DMS114 treated with DMSO at 0.1 percent for 48 hours (cell line): ENCODE measurements at regions not wholly inside any gene's neighbourhood (a gene's known extent, or its start where the extent isn't known, plus 50 kb on each side); places are given as distances from the start of the nearest gene placed in this dataset.
"Not testable (repeated sequence)": the region's sequence is repeated elsewhere in the genome, so short reads cannot be mapped to it uniquely, and the experiment has no call there.

ENCODE experiments used
- DNase-seq: peaks from one replicate; lab custom pipeline; 2025; ENCODE audit not compliant: unreplicated experiment; lab: John Stamatoyannopoulos, UW

- no peak for DNase-seq
These were observed 303.0 kb upstream of the KLF4 start for GRCh38 chr9:107792596-107792995.

- no peak for DNase-seq
These were observed 302.4 kb upstream of the KLF4 start for GRCh38 chr9:107792006-107792405.

- DNase-seq: no peak
These were observed 299.6 kb upstream of the KLF4 start for GRCh38 chr9:107789001-107789700.

- DNase-seq: no peak
These were observed 297.0 kb upstream of the KLF4 start for GRCh38 chr9:107786561-107786960.

- DNase-seq: no peak
These were observed 294.8 kb upstream of the KLF4 start for GRCh38 chr9:107784235-107784958.

- no peak for DNase-seq
These were observed 293.2 kb upstream of the KLF4 start for GRCh38 chr9:107782789-107783188.

- no peak for DNase-seq
These were observed 292.8 kb upstream of the KLF4 start for GRCh38 chr9:107782381-107782780.

- no peak for DNase-seq
These were observed 291.4 kb upstream of the KLF4 start for GRCh38 chr9:107780960-107781359.

- DNase-seq: no peak
These were observed 290.2 kb upstream of the KLF4 start for GRCh38 chr9:107779731-107780130.

- DNase-seq: no peak
These were observed 289.1 kb upstream of the KLF4 start for GRCh38 chr9:107778661-107779060.

GRCh38 chr9:107774099-107774498, 284.5 kb upstream of the KLF4 start:
- DNase-seq: not testable (repeated sequence)

- no peak for DNase-seq
These were observed 283.4 kb upstream of the KLF4 start for GRCh38 chr9:107772988-107773387.

- DNase-seq: no peak
These were observed 281.1 kb upstream of the KLF4 start for GRCh38 chr9:107770716-107771115.

- no peak for DNase-seq
These were observed 278.7 kb upstream of the KLF4 start for GRCh38 chr9:107768224-107768623.

- no peak for DNase-seq
These were observed 278.1 kb upstream of the KLF4 start for GRCh38 chr9:107767711-107768110.

- DNase-seq: not testable (repeated sequence)
These were observed 273.9 kb upstream of the KLF4 start for GRCh38 chr9:107763469-107763868.

- no peak for DNase-seq
These were observed 271.7 kb upstream of the KLF4 start for GRCh38 chr9:107761307-107761706.

- DNase-seq: no peak
These were observed 271.1 kb upstream of the KLF4 start for GRCh38 chr9:107760469-107761242.

GRCh38 chr9:107759823-107760166, 270.2 kb upstream of the KLF4 start:
- DNase-seq: no peak

- DNase-seq: no peak
These were observed 269.6 kb upstream of the KLF4 start for GRCh38 chr9:107759009-107759822.

- no peak for DNase-seq
These were observed 266.5 kb upstream of the KLF4 start for GRCh38 chr9:107756091-107756490.
